Right ventricle myocardium superior (tissue), 1 donor: ENCODE measurements at regions not wholly inside any gene's neighbourhood (a gene's known extent, or its start where the extent isn't known, plus 50 kb on each side); places are given as distances from the start of the nearest gene placed in this dataset.

ENCODE experiments used
- ATAC-seq: fragments of 200-7000 bp; cut with Tn5 transposase; one replicate; pipeline ENCODE4 v1.9.1; 2020; ENCODE audit warnings: mild to moderate bottlenecking; ENCODE audit not compliant: poor library complexity
- DNase-seq: peaks from one replicate; pipeline ENCODE4 v3.0.0-alpha.2; 2020
- intact Hi-C: fragments of 100-400 bp; cut with DNase I; formaldehyde crosslinking; loops from one replicate; pipeline ENCODE4 v1.11.2; 2022
- donor health status: DM: no; HTN: yes; CAD: no; lungs with severe emphysema.

GRCh38 chr6:71171497-71172070, 117.0 kb upstream of the OGFRL1 start:
- intact Hi-C loops: no loop called here
- no peak for DNase-seq
- ATAC-seq: no peak

GRCh38 chr6:71179249-71179885, 109.2 kb upstream of the OGFRL1 start:
- DNase-seq (no peak), ATAC-seq (no peak)
- intact Hi-C loops: no loop called here

GRCh38 chr6:71181565-71181964, 107.0 kb upstream of the OGFRL1 start:
- intact Hi-C loops: no loop called here
- ATAC-seq (no peak), DNase-seq (no peak)

GRCh38 chr6:71187141-71187540, 101.5 kb upstream of the OGFRL1 start:
- intact Hi-C loops: no loop called here
- ATAC-seq: no peak
- no peak for DNase-seq

GRCh38 chr6:71190809-71191208, 97.8 kb upstream of the OGFRL1 start:
- DNase-seq: no peak
- no peak for ATAC-seq
- intact Hi-C loops: loop anchor here (2.0 to 10.0 kb wide), 2 partner anchors 160 to 314 kb away; no protein-coding TSS in a partner anchor

- DNase-seq (no peak), ATAC-seq (no peak)
- intact Hi-C loops: loop anchor here (10.0 kb wide), 1 partner anchor 310 kb away; no protein-coding TSS in a partner anchor
Observed at GRCh38 chr6:71194724-71195123, 93.9 kb upstream of the OGFRL1 start.

GRCh38 chr6:71197267-71197666, 91.3 kb upstream of the OGFRL1 start:
- ATAC-seq (no peak), DNase-seq (no peak)
- intact Hi-C loops: loop anchor here (10.0 kb wide), 1 partner anchor 308 kb away; no protein-coding TSS in a partner anchor

GRCh38 chr6:71197780-71198179, 90.8 kb upstream of the OGFRL1 start:
- intact Hi-C loops: loop anchor here (10.0 kb wide), 1 partner anchor 307 kb away; no protein-coding TSS in a partner anchor
- DNase-seq: no peak
- ATAC-seq: no peak

GRCh38 chr6:71198908-71199307, 89.7 kb upstream of the OGFRL1 start:
- no peak for ATAC-seq
- no peak for DNase-seq
- intact Hi-C loops: loop anchor here (10.0 kb wide), 1 partner anchor 306 kb away; no protein-coding TSS in a partner anchor

GRCh38 chr6:71199736-71200135, 88.9 kb upstream of the OGFRL1 start:
- DNase-seq (no peak), ATAC-seq (no peak)
- intact Hi-C loops: loop anchor here (10.0 kb wide), 1 partner anchor 305 kb away; no protein-coding TSS in a partner anchor

- no peak for DNase-seq
- ATAC-seq: no peak
- intact Hi-C loops: no loop called here
Observed at GRCh38 chr6:71203206-71203605, 85.4 kb upstream of the OGFRL1 start.

GRCh38 chr6:71204741-71205140, 83.9 kb upstream of the OGFRL1 start:
- ATAC-seq: no peak
- DNase-seq: no peak
- intact Hi-C loops: no loop called here

- ATAC-seq (no peak), DNase-seq (no peak)
- intact Hi-C loops: no loop called here
Observed at GRCh38 chr6:71205336-71205956, 83.2 kb upstream of the OGFRL1 start.

GRCh38 chr6:71206089-71206488, 82.5 kb upstream of the OGFRL1 start:
- intact Hi-C loops: no loop called here
- no peak for ATAC-seq

GRCh38 chr6:71209206-71209605, 79.4 kb upstream of the OGFRL1 start:
- DNase-seq: no peak
- intact Hi-C loops: no loop called here
- ATAC-seq: no peak

More at GRCh38 chr6:71206089-71206488, 82.5 kb upstream of the OGFRL1 start:
- DNase-seq: no peak

GRCh38 chr6:71209626-71210025, 79.0 kb upstream of the OGFRL1 start:
- ATAC-seq (no peak), DNase-seq (no peak)
- intact Hi-C loops: no loop called here

GRCh38 chr6:71211799-71212198, 76.8 kb upstream of the OGFRL1 start:
- intact Hi-C loops: no loop called here
- DNase-seq (no peak), ATAC-seq (no peak)

- DNase-seq (no peak), ATAC-seq (no peak)
- intact Hi-C loops: no loop called here
Observed at GRCh38 chr6:71220466-71220865, 68.1 kb upstream of the OGFRL1 start.

- DNase-seq (no peak), ATAC-seq (no peak)
- intact Hi-C loops: no loop called here
Observed at GRCh38 chr6:71222671-71223070, 65.9 kb upstream of the OGFRL1 start.

GRCh38 chr6:71224011-71224410, 64.6 kb upstream of the OGFRL1 start:
- intact Hi-C loops: no loop called here
- DNase-seq: no peak

More at GRCh38 chr6:71224011-71224410, 64.6 kb upstream of the OGFRL1 start:
- no peak for ATAC-seq
